NCI-H2107 (cell line): ENCODE measurements at regions not wholly inside any gene's neighbourhood (a gene's known extent, or its start where the extent isn't known, plus 50 kb on each side); places are given as distances from the start of the nearest gene placed in this dataset.
A peak's percentile ranks its signal among the peaks of the same experiment; 100 is the strongest.
"Not testable (repeated sequence)": the region's sequence is repeated elsewhere in the genome, so short reads cannot be mapped to it uniquely, and the experiment has no call there.

ENCODE experiments used
- DNase-seq: peaks from one replicate; lab custom pipeline; 2025; lab: John Stamatoyannopoulos, UW

DNA sequence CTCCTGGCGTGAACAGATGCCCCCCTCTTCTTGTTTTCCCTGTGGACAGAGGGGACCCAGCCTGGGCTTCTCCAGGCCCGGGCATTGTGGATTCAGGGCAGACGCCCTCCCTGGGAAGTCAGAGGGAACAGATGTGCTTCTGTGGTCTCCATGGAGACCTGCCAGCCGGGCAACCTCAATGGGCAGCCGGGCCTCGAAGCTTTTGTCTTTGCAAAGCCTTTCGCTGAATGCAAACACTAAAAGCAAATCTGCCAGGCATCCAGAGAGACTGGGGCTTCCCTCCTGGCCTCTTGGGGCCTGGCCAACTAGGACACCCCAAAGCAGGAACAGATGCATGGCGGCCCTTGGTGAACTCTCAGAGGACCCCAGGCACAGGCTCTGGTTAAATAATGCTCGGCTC, 370.0 kb upstream of the SULF2 start:
- DNase-seq, result peak; percentile 21

DNA sequence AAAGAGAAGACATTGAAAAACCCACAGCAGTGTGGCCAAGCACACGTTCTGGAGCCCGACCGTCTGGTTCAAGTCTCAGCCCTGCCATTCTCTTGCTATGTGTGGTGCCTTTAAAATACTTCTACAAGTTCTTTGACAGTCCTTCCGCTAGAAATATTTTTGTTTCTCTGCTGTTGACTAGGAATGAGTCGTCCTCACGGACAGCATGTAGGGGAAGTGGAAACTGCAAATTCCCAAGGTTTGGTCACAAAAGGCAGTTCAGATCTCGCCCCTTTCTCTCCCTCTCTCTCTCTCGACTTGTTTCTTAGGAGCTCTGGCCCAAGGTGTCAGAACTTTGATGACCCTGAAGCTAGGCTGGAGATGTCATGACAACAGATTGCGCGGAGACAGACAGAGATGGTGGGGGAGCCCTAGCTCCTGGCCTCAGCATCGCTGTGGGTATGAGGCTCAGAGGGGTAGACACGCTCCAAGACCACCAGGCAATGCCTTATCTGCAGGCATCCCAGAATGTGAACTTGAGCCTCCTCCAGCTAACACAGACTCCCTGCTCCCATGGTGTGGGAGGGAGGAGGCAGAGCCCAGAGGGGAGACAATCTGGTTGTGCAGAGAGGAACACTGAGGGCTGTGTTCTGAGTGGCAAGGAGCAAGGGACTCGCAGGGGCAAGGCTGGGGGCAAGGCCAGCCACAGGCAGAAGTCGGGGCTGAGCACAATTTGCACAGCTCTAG, 368.9 kb upstream of the SULF2 start:
- no peak for DNase-seq

DNA sequence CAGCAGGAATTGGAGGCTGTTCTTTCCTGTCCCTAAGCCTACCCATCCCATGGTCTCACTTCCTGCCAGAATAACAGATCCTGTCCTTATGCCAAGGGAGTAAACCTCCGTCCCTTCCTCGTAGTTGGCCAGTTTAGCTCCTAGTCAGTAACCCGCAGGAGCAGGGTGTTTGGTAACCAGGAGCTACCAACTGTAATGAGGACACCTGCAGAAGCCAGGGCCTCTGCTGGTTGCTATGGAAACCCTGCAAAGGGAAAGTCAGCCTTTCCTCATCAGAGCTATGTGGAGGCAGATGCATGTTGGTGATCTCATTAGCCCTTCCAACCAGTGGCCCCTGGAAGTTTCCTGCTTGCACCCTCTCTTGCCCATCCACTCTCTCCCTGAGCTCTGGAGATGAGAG, 368.2 kb upstream of the SULF2 start:
- DNase-seq, result peak; percentile 5

DNA sequence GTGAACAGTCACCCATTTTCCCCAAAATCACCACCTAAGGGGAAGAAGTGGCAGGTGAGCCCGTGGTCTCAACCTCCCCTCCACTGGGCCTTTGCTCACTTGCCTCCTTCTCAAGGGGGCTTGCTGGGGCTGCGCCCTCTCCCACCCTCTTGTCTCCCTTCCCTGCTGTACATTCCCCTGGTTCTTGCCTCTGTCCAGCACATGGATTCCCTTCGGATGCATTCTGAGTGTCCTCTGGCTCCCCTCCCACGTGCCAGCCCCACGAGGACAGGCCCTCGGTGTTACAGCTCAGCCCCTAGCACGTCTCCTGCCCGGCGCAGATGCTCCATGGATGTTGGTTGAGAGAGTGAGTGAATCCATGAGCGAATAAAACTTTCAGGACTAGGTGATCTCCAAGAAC, 367.8 kb upstream of the SULF2 start:
- no peak for DNase-seq

DNA sequence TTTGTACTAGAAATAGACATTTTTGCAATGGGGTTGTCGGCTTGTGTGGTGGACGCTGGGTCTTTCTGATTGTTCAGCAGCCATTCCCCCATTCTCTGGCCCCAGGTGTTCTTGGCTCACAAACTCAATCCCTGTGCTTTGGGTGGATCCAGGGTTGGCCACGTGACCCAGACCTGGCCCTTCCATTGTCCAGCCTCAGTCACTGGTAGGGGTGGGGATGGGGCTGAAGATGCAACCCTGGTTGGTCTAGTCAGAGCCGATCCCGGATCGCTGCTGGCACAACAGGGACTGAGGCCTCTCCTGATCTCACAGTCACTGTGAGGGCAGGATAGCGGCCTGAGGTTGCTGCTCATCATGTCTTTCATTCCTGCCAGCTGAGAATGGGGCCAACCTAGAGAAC, 365.3 kb upstream of the SULF2 start:
- DNase-seq, result no peak

DNA sequence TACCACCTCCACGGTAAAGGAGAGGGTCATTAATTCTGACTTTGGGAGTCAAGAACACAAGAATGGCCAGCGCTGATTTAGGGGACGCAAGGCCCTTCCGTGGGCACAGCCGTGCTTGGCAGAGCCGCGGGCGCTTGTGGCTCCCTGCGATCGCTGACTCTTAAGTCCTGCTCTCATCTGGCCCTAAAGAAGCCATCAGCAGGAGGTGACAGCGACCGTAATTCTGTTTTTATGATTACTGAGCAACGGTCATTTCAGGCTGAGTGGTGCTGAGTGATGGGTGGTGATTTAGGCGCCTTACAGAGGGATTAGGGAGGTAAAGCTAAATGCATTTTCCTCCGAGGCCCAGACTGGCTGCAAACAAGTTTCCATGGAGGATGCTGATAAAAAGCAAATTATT, 364.6 kb upstream of the SULF2 start:
- no peak for DNase-seq

DNA sequence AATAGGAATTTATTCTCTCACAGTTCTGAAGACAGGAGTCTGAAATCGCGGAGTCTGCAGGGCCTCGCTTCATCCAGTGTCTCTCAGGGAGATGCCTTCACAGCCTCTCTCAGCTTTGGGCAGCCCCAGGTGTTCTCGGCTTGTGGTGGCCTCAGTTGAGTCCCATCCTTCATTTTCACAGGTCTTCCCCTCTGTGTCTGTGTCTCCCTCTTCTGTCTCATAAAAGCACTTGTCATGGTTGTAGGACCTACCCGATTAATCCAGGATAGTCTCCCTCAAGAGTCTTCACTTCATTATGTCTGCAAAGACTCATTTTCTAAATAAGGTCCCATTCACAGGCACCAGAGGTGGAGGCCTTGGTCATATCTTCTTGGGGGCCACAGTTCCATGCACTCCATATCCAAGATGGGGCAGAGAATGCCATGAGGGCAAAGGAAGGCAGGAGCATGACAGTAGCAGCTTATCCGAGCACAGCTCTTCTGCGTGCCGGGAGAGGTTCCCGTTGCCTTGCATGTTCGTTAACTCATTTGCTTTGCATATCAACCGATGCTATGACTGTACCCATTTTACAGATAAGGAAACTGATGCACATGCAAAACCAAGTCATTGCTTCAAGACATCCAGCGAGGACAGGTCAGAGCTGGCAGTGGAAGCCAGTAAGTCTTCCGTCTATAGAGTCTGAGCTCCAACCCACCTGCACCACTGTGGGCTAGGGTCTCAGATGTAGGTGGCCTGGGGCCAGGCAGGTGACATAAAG, 363.8 kb upstream of the SULF2 start:
- no peak for DNase-seq

DNA sequence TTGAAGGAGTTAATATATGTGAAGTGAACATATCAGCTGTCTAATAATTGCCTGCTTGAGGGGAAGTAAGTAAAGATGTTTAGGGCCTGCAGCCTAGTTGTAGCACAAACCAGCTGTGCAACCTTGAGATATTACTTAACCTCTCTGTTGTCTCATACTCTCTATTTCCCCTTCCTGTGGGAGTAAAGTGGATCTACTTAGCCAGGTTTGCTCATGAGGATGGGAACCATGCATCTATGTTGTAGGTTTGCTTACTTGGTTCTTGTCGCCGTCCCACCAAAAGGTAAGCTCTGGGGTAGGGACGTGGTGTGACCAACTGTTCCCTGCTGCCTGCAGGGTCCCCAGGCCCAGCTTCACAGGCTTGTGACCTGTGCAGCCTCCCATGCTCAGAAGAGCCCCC, 362.7 kb upstream of the SULF2 start:
- DNase-seq, result no peak

DNA sequence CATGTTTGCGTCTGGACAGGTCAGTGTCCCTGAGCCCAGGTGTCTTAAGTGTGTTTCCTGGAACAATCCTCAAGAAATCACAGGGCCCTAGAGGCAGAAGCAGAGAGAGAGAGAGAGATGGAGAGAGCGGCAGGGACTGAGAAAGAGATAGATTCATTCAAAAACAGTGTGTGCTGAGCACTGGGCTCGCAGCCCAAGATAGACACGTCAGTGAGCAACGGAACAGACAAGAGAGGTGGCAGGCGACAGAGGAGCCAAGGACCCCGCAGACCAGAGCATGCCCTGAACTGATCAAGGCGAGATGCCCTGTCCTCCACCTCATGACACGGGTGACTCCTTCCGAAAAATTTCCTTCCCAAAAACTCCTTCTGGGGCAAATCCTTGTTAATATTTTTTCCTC, 362.0 kb upstream of the SULF2 start:
- DNase-seq, result no peak

DNA sequence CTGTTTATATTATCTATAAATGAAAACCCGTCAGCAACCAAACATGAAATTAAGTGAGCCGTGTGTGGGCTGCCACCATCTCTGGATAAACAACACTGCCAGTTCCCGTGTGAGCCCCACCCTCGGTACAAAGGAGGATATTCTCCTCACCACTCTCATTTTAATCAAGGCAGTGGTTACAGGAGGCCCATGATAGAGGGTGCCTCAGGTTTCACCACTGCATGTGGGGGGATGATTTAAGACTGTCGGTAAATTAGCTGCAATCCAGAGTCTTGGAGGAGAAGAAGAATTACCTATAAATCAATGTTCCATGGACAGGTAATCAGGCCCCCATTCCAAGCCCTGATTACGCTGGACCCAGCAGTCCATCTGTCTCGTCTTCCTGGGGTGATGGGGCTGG, 361.6 kb upstream of the SULF2 start:
- DNase-seq, result no peak

DNA sequence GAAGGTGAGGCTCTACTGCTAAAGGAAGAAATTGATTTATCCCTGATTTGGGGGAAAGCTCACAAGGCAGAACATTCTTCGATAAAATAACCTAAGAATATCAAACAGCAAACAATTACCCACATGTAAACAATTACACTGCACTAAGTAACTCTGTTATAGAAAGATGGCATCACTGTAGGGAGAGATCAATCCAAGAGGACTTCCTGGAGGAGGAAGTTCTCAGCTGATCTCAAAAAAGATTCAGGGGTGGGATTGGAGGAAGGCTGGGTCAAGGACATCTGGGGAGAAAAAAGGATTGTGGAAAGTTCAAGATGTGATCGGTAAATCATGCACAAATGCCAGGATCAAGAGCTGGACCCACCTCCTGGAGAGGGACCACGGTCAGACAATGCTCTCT, 361.0 kb upstream of the SULF2 start:
- DNase-seq, result no peak

DNA sequence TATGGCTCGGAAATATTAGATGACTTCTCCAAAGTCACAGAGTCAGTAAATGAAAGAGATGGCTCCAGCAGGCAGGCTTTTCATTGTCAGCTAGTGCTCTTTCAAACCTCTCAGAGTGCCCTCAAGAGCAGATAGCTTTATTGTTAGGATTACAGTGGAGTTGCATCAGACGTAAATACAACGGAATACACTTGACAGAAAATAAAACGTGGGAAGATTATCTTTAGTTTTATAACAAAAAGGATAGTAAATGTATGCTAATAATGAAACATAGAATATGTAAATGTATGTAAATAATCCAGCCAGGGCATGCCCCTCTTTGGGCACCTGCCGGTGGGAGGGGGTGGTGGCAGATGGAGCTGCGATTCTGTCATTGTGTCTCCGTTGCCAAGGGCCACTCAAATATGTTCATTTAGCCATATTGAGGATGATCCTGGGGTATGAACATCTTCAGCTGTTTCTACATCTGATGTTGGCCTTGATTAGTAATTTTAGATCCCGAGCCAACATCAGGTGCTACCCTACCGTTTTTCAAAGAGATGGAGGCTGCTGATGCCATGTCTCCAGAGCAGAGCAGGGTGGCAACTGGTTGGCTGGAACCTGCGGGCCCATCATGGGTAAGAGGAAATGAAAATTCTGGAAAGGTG, 358.3 kb upstream of the SULF2 start:
- DNase-seq, result peak; percentile 66

DNA sequence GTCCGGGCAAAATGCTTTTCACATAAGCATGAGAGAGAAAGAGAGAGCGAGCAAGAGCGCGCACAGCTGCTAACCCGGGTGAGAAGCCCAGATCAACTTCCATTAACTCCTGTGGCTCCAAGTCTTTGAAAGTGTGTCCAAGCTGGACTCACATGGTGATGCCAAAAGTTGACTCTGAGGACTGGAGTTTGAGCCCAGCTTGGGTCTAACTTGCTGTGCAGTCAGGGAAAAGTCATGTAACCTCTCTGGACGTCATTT, 357.2 kb upstream of the SULF2 start:
- peak; percentile 11 for DNase-seq

DNA sequence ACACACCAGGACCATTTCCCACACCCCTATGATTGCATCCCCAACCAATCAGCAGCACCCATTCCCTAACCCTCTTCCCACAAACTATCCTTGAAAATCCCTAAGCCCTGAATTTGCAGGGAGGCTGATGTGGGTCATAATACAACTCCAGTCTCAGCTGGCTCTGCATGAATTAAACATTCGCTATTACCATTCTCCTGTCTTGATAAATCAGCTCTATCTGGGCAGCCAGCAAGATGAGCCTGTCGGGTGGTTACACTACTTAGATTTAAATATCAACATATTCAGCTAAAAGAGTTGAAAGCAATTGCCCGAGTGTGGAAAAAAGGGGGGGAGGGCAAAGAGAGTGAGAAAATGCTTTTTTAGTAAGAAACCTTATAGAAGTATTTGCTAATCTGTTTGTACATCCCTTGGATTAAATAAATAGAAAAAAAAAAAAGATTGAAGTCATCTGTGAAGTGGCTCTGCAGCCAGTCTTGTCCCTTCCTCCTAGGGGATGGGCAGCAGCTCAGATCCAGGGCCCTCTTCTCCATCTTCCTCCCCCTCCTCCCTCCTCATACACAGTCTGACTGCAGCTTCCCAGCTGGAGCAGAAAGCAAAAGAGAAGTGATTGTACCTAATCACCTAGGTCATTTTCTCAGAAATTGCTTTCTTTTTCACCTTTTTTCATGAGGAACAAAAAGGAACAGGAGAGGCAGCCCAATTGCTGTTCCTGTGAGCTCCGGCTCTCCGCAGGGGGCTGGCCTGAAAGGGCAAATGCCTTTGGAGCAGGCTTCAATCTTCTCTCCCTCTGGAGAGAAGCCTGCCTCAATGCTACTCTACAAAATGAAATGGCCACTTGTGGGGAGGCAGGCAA, 356.6 kb upstream of the SULF2 start:
- no peak for DNase-seq

DNA sequence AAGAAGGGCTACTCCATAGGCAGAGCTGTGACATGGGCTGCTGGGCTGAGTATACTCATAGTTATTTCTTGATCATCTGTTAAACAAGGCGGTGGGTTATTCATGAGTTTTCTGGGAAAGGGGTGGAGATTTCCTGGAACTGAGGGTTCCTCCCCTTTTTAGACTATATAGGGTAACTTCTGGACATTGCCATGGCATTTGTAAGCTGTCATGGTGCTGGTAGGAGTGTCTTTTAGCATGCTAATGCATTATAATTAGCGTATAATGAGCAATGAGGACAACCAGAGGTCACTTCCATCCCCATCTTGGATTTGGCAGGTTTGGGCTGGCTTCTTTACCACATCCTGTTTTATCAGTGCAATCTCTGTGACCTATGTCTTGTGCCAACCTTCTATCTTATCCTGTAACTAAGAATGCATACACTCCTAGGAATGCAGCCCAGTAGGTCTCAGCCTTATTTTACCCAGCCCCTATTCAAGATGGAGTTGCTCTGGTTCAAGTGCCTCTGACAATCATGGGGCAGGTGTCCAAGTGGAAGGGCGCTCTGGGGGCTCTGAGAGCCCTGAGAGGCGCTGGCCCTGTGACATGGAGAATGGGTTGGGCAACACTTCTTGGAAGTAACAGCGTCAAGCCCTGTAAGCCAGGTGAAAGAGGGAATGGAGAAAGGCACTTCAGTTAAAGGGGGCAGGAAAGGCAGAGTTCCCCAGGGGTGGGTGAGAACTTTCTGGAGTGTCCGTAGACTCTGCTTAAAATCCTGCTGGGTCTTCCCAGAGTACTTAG, 354.2 kb upstream of the SULF2 start:
- DNase-seq, result no peak

DNA sequence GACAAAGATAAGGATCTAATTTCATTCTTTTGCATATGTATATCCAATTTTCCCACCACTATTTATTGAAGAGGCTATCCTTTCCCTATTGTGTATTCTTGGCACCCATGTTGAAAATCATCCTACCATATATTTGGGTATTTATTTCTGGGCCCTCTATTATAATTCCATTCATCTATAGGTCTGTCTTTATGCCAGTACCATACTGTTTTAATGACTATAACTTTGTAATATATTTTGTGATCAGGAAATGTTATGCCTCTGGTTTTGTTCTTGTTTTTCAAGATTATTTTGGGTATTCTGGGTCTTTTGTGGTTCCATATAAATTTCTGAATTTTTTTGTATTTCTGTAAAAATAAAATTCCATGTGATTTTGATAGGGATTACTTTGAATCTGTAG, 347.6 kb upstream of the SULF2 start:
- no peak for DNase-seq

DNA sequence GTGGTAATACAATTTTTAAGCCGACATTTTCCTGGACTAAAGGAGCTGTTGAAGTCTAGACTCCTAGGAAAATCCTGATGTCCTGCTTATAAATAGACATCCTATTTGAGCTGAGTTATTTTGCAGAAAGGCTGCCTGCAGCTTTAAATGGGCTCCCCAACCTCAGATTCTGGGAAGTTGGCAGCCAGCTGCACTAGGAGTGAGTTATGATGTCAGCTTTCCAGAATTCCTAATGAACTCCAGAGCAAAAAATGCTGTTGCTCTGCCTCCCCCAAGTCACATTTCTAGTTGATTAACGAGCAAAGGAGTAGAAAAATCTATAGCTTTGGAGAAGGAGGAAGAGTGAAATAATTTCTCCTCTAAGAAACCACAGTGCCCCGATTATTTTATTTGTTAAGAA, 346.3 kb upstream of the SULF2 start:
- DNase-seq, result no peak

DNA sequence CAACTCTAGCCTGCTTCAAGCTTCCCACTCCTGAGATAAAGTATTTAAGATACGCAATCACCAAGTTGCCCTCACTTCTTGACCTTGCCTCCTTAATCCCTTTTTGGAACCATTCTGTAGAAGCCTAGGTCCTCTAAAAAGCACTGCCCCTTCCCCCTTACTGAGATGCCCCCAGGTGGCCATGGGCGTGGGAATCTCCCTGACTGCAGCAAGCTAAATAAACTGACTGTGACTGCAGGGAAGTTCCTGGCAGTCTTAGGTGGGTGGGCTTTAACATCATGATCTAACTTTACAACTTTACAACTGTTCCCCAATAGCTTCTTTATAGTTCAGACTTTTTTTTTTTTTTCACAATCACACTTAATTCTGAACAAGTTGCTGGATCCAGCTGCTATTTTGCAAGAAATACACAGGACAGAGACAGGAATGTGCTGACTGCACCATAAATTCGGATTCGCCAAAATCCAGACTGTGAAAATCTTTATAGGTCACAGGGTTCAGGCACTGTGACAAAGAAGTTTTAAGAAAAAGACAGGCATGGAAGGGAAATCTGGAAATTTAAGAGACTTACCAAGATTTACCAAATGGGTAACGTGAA, 344.2 kb upstream of the SULF2 start:
- no peak for DNase-seq

DNA sequence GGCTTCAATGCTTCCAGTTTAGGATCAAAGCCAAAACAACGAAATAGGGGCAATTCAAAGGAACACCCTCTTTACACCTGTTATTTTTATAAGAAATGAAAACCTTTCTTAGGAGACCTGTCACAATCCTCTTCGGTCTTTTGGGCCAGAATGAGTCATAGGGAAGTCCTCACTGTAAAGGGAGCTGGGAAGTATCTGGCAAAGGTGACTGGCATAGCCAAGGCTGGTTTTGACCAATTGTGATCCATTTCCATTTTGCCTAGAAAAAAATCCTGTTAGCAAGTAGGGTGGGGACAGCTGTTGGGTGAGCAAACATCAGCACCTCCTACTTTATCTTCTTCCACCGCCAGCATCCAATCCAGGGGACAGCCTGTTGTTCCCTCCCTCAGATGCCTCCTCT, 343.2 kb upstream of the SULF2 start:
- no peak for DNase-seq

DNA sequence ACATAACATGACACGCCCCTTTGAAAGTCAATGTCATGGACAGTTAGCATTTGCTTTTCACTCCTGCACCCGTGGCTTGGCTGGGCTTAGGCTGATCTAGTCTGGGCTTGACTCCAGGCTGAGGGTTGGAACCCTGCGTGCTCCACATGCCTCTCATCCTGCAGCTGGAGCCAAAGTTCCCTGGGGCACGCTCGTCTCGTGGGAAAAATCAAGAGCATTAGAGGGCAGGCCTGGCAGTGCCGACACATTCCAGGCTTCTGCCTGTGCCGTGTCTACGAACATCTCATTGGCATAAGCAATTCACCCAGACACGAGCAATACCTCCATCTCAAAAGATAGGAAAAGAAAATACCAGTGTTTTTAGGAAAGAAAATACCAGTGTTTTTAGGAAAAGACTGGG, 342.7 kb upstream of the SULF2 start:
- DNase-seq, result not testable (repeated sequence)

DNA sequence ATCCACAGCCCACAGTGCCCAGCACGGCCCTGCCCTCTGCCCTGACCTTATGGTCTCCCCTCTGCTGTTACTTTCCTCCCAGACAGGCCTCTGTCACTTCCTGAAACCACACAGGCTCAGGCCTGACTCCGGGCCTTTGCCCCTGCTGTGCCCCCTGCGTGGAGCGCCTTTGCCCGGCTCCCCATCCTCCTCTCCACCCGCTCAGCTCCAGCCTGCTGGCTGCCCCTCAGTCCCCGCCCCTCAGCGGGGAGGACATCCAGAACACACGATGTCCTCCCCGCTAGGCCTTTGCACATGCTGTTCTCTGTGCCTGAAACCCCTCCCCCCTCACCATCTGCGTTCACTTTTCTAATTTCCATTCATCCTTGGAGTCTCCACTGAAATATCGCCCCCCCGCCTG, 341.9 kb upstream of the SULF2 start:
- not testable (repeated sequence) for DNase-seq
